ENCODE measurements at regions not wholly inside any gene's neighbourhood (a gene's known extent, or its start where the extent isn't known, plus 50 kb on each side); places are given as distances from the start of the nearest gene placed in this dataset.

DNA sequence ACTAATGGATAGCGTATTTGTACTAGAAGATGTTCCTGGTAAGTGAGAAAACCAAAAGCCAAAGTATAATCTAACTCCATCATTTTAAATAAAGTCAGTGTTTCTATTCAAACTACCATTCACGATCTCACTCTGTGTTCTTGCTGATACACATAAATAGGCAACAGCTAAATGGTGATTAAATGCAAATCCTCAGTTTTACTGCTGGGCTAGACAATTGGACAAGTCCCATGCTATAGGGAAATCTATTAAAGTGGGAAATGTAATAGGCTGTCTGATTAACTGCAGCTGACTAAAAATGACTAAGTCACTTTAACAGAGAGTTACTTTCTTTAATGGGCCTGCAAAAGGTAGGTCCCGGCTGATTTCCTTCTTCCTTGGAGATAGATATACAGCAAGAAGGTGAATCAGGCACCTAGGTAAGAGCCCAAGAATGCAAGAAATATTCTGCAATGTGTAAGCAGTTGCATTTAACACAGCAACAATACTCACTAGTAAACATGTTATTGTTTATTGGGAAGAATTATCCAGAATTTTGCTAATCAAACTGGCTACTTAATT, 298.4 kb downstream of the SLITRK6 start:
- H3K4me2 ChIP-seq (ENCODE audit: low read length) = no peak overlapping the region

DNA sequence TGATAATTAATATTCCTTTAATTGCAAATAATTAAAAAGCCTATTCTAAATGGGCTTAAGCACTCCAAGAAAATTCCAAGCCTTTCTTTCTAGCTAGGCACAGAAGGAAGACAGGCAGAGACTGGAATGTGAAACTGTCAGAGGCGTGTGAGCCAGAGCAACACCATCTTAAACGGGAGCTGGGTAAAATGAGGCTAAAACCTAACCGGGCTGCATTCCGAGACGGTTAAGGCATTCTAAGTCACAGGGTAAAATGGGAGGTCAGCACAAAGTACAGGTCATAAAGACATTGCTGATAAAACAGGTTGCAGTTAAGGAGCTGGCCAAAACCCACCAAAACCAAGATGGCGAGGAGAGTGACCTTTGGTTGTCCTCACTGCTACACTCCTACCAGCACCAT, 300.4 kb downstream of the SLITRK6 start:
- no peak overlapping the region for H3K9ac ChIP-seq (ENCODE audit: low read length)

More for the DNA sequence above, 298.4 kb downstream of the SLITRK6 start:
- Histone ChIP-seq H3K36me3 (replicated peaks; ENCODE audit: low read depth, low read length) (no peaks in the 10 kb centered on the region), H3K4me1 (ENCODE audit: low read length) (no peaks in the 10 kb centered on the region), H2AFZ (ENCODE audit: low read depth, low read length) (no peak overlapping the region), H3K79me2 (ENCODE audit: low read length) (no peaks in the 10 kb centered on the region), H3K9ac (ENCODE audit: low read length) (no peak overlapping the region), H3K4me3 (ENCODE audit: low read length) (no peak overlapping the region), H4K20me1 (ENCODE audit: insufficient read depth, low read length) (no peaks in the 10 kb centered on the region), H3K27ac (ENCODE audit: low read length) (no peak overlapping the region), H3K27me3 (ENCODE audit: low read depth, low read length) (no peaks in the 10 kb centered on the region), H3K9me3 (ENCODE audit: insufficient read depth, low read length) (no peaks in the 10 kb centered on the region)
- TF ChIP-seq, protein P1, sequence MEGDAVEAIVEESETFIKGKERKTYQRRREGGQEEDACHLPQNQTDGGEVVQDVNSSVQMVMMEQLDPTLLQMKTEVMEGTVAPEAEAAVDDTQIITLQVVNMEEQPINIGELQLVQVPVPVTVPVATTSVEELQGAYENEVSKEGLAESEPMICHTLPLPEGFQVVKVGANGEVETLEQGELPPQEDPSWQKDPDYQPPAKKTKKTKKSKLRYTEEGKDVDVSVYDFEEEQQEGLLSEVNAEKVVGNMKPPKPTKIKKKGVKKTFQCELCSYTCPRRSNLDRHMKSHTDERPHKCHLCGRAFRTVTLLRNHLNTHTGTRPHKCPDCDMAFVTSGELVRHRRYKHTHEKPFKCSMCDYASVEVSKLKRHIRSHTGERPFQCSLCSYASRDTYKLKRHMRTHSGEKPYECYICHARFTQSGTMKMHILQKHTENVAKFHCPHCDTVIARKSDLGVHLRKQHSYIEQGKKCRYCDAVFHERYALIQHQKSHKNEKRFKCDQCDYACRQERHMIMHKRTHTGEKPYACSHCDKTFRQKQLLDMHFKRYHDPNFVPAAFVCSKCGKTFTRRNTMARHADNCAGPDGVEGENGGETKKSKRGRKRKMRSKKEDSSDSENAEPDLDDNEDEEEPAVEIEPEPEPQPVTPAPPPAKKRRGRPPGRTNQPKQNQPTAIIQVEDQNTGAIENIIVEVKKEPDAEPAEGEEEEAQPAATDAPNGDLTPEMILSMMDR (IDR thresholded peaks at IDR 0.05; ENCODE audit: low read depth, low read length) = no peak
- no peak for TF ChIP-seq EZH2phosphoT487 (IDR thresholded peaks at IDR 0.05; ENCODE audit: low read depth)

DNA sequence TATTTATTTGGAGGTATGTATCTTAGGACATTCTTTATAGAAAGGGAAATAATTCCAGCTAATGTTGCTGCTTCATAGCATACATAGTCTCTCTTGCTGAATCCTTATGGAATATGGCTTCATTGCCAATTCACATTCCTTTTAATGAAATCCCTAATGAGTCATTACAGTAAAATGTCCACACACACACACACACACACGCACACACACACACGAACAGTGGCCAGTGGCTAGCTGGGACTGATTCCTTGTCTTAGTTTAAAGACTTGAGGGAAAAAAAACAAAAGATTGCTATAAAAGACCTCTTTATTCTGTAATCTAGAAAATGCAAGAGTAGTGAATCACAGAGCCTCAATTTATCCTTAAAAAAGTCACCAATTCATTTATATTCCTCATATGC, 301.6 kb downstream of the SLITRK6 start:
- TF ChIP-seq EZH2phosphoT487 (IDR thresholded peaks at IDR 0.05; ENCODE audit: low read depth) = no peak
- TF ChIP-seq, protein P1 (IDR thresholded peaks at IDR 0.05; ENCODE audit: low read depth, low read length) = no peak
- Histone ChIP-seq H3K9ac (ENCODE audit: low read length) (no peak overlapping the region), H3K4me1 (ENCODE audit: low read length) (no peaks in the 10 kb centered on the region), H3K4me2 (ENCODE audit: low read length) (no peak overlapping the region), H3K79me2 (ENCODE audit: low read length) (no peaks in the 10 kb centered on the region), H3K4me3 (ENCODE audit: low read length) (no peak overlapping the region), H3K27me3 (ENCODE audit: low read depth, low read length) (no peaks in the 10 kb centered on the region), H3K9me3 (ENCODE audit: insufficient read depth, low read length) (no peaks in the 10 kb centered on the region), H4K20me1 (ENCODE audit: insufficient read depth, low read length) (no peaks in the 10 kb centered on the region), H3K36me3 (replicated peaks; ENCODE audit: low read depth, low read length) (no peaks in the 10 kb centered on the region), H3K27ac (ENCODE audit: low read length) (no peak overlapping the region), H2AFZ (ENCODE audit: low read depth, low read length) (no peak overlapping the region)

More for the DNA sequence above, 300.4 kb downstream of the SLITRK6 start:
- no peaks in the 10 kb centered on the region for H4K20me1 ChIP-seq (ENCODE audit: insufficient read depth, low read length)
- no peak for TF ChIP-seq EZH2phosphoT487 (IDR thresholded peaks at IDR 0.05; ENCODE audit: low read depth)
- TF ChIP-seq, protein P1 (IDR thresholded peaks at IDR 0.05; ENCODE audit: low read depth, low read length) = no peak
- no peaks in the 10 kb centered on the region for H3K79me2 ChIP-seq (ENCODE audit: low read length)
- H3K4me1 ChIP-seq (ENCODE audit: low read length) = no peaks in the 10 kb centered on the region
- H3K27ac ChIP-seq (ENCODE audit: low read length) = no peak overlapping the region
- H3K9me3 ChIP-seq (ENCODE audit: insufficient read depth, low read length) = no peaks in the 10 kb centered on the region
- H3K4me2 ChIP-seq (ENCODE audit: low read length) = no peak overlapping the region
- no peaks in the 10 kb centered on the region for H3K27me3 ChIP-seq (ENCODE audit: low read depth, low read length)
- H3K36me3 ChIP-seq (replicated peaks; ENCODE audit: low read depth, low read length) = no peaks in the 10 kb centered on the region
- H2AFZ ChIP-seq (ENCODE audit: low read depth, low read length) = no peak overlapping the region
- no peak overlapping the region for H3K4me3 ChIP-seq (ENCODE audit: low read length)

DNA sequence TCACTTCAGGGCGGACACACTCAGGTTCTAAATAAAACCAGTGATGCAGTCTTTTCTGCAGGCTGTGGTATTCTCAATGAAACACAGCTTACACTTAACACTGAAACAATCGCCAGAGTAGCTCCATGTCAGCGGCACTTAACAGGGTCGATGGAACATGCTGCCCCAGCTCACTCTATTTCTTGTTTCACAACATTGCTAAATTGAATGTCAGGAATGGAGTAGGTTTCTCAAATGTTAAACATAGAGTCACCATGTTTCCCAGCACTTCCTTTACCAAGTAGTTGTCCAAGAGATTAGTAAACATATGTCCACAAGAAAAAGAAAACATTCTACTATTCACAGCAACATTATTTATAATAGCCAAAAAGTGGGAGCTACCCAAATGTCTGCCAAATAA, 306.9 kb downstream of the SLITRK6 start:
- no peak overlapping the region for H2AFZ ChIP-seq (ENCODE audit: low read depth, low read length)
- H3K27ac ChIP-seq (ENCODE audit: low read length) = no peak overlapping the region
- TF ChIP-seq, protein P1 (IDR thresholded peaks at IDR 0.05; ENCODE audit: low read depth, low read length) = no peak
- no peak for TF ChIP-seq EZH2phosphoT487 (IDR thresholded peaks at IDR 0.05; ENCODE audit: low read depth)
- H4K20me1 ChIP-seq (ENCODE audit: insufficient read depth, low read length) = no peaks in the 10 kb centered on the region
- no peak overlapping the region for H3K4me2 ChIP-seq (ENCODE audit: low read length)
- H3K27me3 ChIP-seq (ENCODE audit: low read depth, low read length) = no peaks in the 10 kb centered on the region
- H3K9ac ChIP-seq (ENCODE audit: low read length) = no peak overlapping the region
- H3K4me3 ChIP-seq (ENCODE audit: low read length) = no peak overlapping the region
- no peaks in the 10 kb centered on the region for H3K9me3 ChIP-seq (ENCODE audit: insufficient read depth, low read length)
- H3K36me3 ChIP-seq (replicated peaks; ENCODE audit: low read depth, low read length) = no peaks in the 10 kb centered on the region
- H3K4me1 ChIP-seq (ENCODE audit: low read length) = no peaks in the 10 kb centered on the region
- H3K79me2 ChIP-seq (ENCODE audit: low read length) = no peaks in the 10 kb centered on the region
